GM20000 (cell line): ENCODE measurements at regions not wholly inside any gene's neighbourhood (a gene's known extent, or its start where the extent isn't known, plus 50 kb on each side); places are given as distances from the start of the nearest gene placed in this dataset.

ENCODE experiments used
- DNase-seq: peaks from one replicate; pipeline ENCODE4 v3.0.0; 2012; ENCODE audit warnings: low spot score
- CTCF ChIP-seq: IDR thresholded peaks from 2 replicates; pipeline ENCODE4 v1.5.1; 2012; ENCODE audit warnings: mild to moderate bottlenecking, control low read depth; ENCODE audit errors: extremely low read depth, missing control alignments

- no peak for TF ChIP-seq CTCF
- DNase-seq: no peak
These were observed 59.8 kb downstream of the MRM1 start for GRCh38 chr17:36661047-36661666.

GRCh38 chr17:36661688-36662087 lies 60.3 kb downstream of the MRM1 start:
- no peak for DNase-seq
- no peak for TF ChIP-seq CTCF

GRCh38 chr17:36665417-36665816 lies 64.0 kb downstream of the MRM1 start:
- no peak for DNase-seq
- no peak for TF ChIP-seq CTCF

- TF ChIP-seq CTCF: no peak
- no peak for DNase-seq
These were observed 66.5 kb downstream of the MRM1 start for GRCh38 chr17:36667922-36668321.

GRCh38 chr17:36668824-36669223 lies 67.4 kb downstream of the MRM1 start:
- TF ChIP-seq CTCF: no peak

GRCh38 chr17:36671144-36671543 lies 69.8 kb downstream of the MRM1 start:
- DNase-seq: no peak
- no peak for TF ChIP-seq CTCF

More at GRCh38 chr17:36668824-36669223, 67.4 kb downstream of the MRM1 start:
- DNase-seq: no peak

- TF ChIP-seq CTCF: no peak
These were observed 71.1 kb downstream of the MRM1 start for GRCh38 chr17:36672403-36672918.

More at GRCh38 chr17:36672403-36672918, 71.1 kb downstream of the MRM1 start:
- DNase-seq: no peak
